NB4 (cell line): ENCODE measurements at regions not wholly inside any gene's neighbourhood (a gene's known extent, or its start where the extent isn't known, plus 50 kb on each side); places are given as distances from the start of the nearest gene placed in this dataset.

Experiments
- CTCF ChIP-seq: IDR thresholded peaks from one replicate; pipeline ENCODE4 v1.5.1; 2012; ENCODE audit warnings: low read depth, low read length
- MAX ChIP-seq: IDR thresholded peaks from 2 replicates; pipeline ENCODE4 v1.6.1; 2011; ENCODE audit warnings: low read depth, low read length
- MYC ChIP-seq: IDR thresholded peaks from 2 replicates; pipeline ENCODE4 v1.6.1; 2011; ENCODE audit warnings: low read depth, low read length
- POLR2A ChIP-seq: IDR thresholded peaks from 2 replicates; pipeline ENCODE4 v1.6.1; 2011; ENCODE audit warnings: mild to moderate bottlenecking; ENCODE audit not compliant: insufficient read length; ENCODE audit errors: extremely low read depth

GRCh38 chrX:10101269-10101668, 55.5 kb upstream of the CLCN4 start:
- no peak for TF ChIP-seq CTCF
- TF ChIP-seq MYC, result no peak
- no peak for TF ChIP-seq POLR2A
- TF ChIP-seq MAX, result no peak
